Omental fat pad (tissue), 3 donors: ENCODE measurements at regions not wholly inside any gene's neighbourhood (a gene's known extent, or its start where the extent isn't known, plus 50 kb on each side); places are given as distances from the start of the nearest gene placed in this dataset.
"Not testable (repeated sequence)": the region's sequence is repeated elsewhere in the genome, so short reads cannot be mapped to it uniquely, and the experiment has no call there.

Experiments
- ATAC-seq: fragments of 150-250 bp; one replicate; pipeline ENCODE4 v1.9.1; 2016; ENCODE audit warnings: mild to moderate bottlenecking, moderate library complexity; ENCODE audit not compliant: low FRiP score
- DNase-seq: peaks from one replicate; pipeline ENCODE4 v3.0.0-alpha.2; 2019; ENCODE audit warnings: low spot score
- CTCF ChIP-seq, 3 donors: fragments of 450-650 bp; IDR thresholded peaks; one replicate each; pipeline ENCODE4 v1.5.1; 2016 to 2017; ENCODE audit warnings: antibody characterized with exemption in 3 of 3, mild to moderate bottlenecking in 3 of 3, moderate library complexity in 2 of 3

- ATAC-seq (no peak), DNase-seq (no peak)
- no peak for TF ChIP-seq CTCF (IDR thresholded peaks at IDR 0.05)
These were observed 81.9 kb upstream of the TOPAZ1 start for GRCh38 chr3:44159696-44160300.

GRCh38 chr3:44160818-44161217 is 80.9 kb upstream of the TOPAZ1 start:
- no peak for ATAC-seq
- DNase-seq: no peak
- no peak for TF ChIP-seq CTCF (IDR thresholded peaks at IDR 0.05)

GRCh38 chr3:44171891-44172290 is 69.8 kb upstream of the TOPAZ1 start:
- no peak for TF ChIP-seq CTCF (IDR thresholded peaks at IDR 0.05)
- ATAC-seq: no peak
- DNase-seq: no peak

GRCh38 chr3:44172701-44173100 is 69.0 kb upstream of the TOPAZ1 start:
- not testable (repeated sequence) for DNase-seq, ATAC-seq

- TF ChIP-seq CTCF (IDR thresholded peaks at IDR 0.05): no peak
- ATAC-seq (no peak), DNase-seq (no peak)
These were observed 68.4 kb upstream of the TOPAZ1 start for GRCh38 chr3:44173263-44173662.

GRCh38 chr3:44175070-44175469 is 66.6 kb upstream of the TOPAZ1 start:
- TF ChIP-seq CTCF (IDR thresholded peaks at IDR 0.05): no peak
- ATAC-seq: no peak
- no peak for DNase-seq

GRCh38 chr3:44179246-44179645 is 62.4 kb upstream of the TOPAZ1 start:
- DNase-seq: no peak
- no peak for ATAC-seq

More at GRCh38 chr3:44179246-44179645, 62.4 kb upstream of the TOPAZ1 start:
- TF ChIP-seq CTCF (IDR thresholded peaks at IDR 0.05): no peak
